ENCODE measurements at regions not wholly inside any gene's neighbourhood (a gene's known extent, or its start where the extent isn't known, plus 50 kb on each side); places are given as distances from the start of the nearest gene placed in this dataset.

GRCh38 chr2:18800240-18800971, 211.0 kb upstream of the NT5C1B start (continued):
- TF ChIP-seq MAX (IDR thresholded peaks at IDR 0.05): peak; percentile 78
- no peak for TF ChIP-seq PRPF4 (IDR thresholded peaks at IDR 0.05; ENCODE audit: low read depth, low read length, poor library complexity, severe bottlenecking)
- peak; percentile 86; the same call in 1 of the 2 replicates for TF ChIP-seq RFXANK (CRISPR knock-in tag; IDR thresholded peaks at IDR 0.05)
- TF ChIP-seq ZSCAN29 (CRISPR knock-in tag; conservative IDR thresholded peaks at IDR 0.05): 0 out of 2 replicates have a peak, but pooled peaks have one; percentile 45
- 0 out of 2 replicates have a peak, but pooled peaks have one; percentile 42 for TF ChIP-seq ZNF674 (CRISPR knock-in tag; IDR thresholded peaks at IDR 0.05; ENCODE audit: low read depth)
- peak; percentile 90 for TF ChIP-seq ATF6 (CRISPR knock-in tag; conservative IDR thresholded peaks at IDR 0.05)
- no peak for TF ChIP-seq ZNF891 (CRISPR knock-in tag; IDR thresholded peaks at IDR 0.05)
- peak; percentile 99 for TF ChIP-seq HMG20B (CRISPR knock-in tag; conservative IDR thresholded peaks at IDR 0.05)
- TF ChIP-seq ZBED4 (CRISPR knock-in tag; IDR thresholded peaks at IDR 0.05; ENCODE audit: borderline replicate concordance): peak; percentile 66; the same call in 1 of the 2 replicates
- 0 out of 2 replicates have a peak, but pooled peaks have one; percentile 56 for TF ChIP-seq GRHL1 (CRISPR knock-in tag; conservative IDR thresholded peaks at IDR 0.05)
- TF ChIP-seq SP1 (IDR thresholded peaks at IDR 0.05): no peak
- peak; percentile 54; the same call in 1 of the 2 replicates for TF ChIP-seq SP1 (CRISPR knock-in tag; IDR thresholded peaks at IDR 0.05)
- TF ChIP-seq TEF (CRISPR knock-in tag; IDR thresholded peaks at IDR 0.05): peak; percentile 33; the same call in 1 of the 2 replicates
- no peak for TF ChIP-seq AGO2 (optimal IDR thresholded peaks at IDR 0.05; ENCODE audit: low read depth, low read length)
- peak; percentile 65; the same call in 1 of the 2 replicates for TF ChIP-seq ZBTB44 (CRISPR knock-in tag; IDR thresholded peaks at IDR 0.05)
- no peak for TF ChIP-seq HNRNPK (IDR thresholded peaks at IDR 0.05; ENCODE audit: low read depth, low read length, poor library complexity, severe bottlenecking)
- TF ChIP-seq ZBTB42 (CRISPR knock-in tag; IDR thresholded peaks at IDR 0.05): no peak
- TF ChIP-seq ZNF256 (CRISPR knock-in tag; conservative IDR thresholded peaks at IDR 0.05): no peak
- TF ChIP-seq NRL (CRISPR knock-in tag; IDR thresholded peaks at IDR 0.05; ENCODE audit: borderline replicate concordance): no peak
